ENCODE measurements at regions not wholly inside any gene's neighbourhood (a gene's known extent, or its start where the extent isn't known, plus 50 kb on each side); places are given as distances from the start of the nearest gene placed in this dataset.

DNA sequence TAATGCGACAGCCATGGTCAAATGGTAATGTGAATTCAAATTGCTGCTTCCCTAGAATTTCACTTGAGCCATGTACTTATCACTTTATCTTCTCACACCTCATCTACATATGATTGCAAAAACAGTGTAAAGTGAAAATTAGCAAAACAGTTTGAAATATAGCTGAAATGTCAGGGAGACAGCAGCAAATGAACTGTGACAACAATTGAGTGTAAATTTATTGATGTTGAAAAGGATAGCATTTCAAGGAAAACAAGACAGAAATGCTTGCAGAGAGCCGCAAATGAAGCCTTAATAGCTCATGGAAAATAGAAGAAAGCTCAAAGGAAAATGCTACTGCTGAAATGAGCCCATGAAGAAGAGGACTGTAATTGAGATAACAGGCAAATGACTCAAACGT is 516.2 kb upstream of the POT1 start:
- POLR2A ChIA-PET, result no interaction called here
- no peak for DNase-seq (ENCODE audit: extremely low spot score)
- TF ChIP-seq ELF4 (IDR thresholded peaks at IDR 0.05), result no peak
- TF ChIP-seq, protein P1, sequence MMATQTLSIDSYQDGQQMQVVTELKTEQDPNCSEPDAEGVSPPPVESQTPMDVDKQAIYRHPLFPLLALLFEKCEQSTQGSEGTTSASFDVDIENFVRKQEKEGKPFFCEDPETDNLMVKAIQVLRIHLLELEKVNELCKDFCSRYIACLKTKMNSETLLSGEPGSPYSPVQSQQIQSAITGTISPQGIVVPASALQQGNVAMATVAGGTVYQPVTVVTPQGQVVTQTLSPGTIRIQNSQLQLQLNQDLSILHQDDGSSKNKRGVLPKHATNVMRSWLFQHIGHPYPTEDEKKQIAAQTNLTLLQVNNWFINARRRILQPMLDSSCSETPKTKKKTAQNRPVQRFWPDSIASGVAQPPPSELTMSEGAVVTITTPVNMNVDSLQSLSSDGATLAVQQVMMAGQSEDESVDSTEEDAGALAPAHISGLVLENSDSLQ (IDR thresholded peaks at IDR 0.05), result no peak
- CTCF ChIA-PET, result no interaction called here

DNA sequence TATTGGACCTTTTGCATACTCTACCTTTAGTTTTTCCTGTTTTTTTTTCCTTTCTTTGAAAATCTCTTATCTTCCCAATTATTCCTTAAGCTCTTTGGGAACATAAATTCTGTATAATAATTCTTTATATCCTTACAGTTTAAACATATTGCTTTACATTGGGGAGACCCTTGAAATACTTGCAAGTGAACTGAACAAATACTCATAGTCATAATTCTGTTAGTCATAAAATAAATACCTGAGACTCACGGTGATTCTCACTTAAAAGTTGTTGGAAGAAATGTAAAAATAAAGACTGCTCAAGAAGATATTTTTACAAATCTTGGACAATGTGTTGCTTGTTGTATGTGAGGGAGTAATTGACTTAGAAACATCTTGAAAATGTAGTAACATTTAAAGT is 515.2 kb upstream of the POT1 start:
- no peak for TF ChIP-seq SUZ12 (IDR thresholded peaks at IDR 0.05)
- TF ChIP-seq TARDBP (IDR thresholded peaks at IDR 0.05), result no peak
- no peak for TF ChIP-seq FOXA1 (IDR thresholded peaks at IDR 0.05)
- TF ChIP-seq BHLHE40 (IDR thresholded peaks at IDR 0.05; ENCODE audit: borderline replicate concordance), result no peak
- TF ChIP-seq SP1 (IDR thresholded peaks at IDR 0.05), result no peak
- no peak for TF ChIP-seq HDGF (IDR thresholded peaks at IDR 0.05; ENCODE audit: borderline replicate concordance)
- TF ChIP-seq ZNF384 (IDR thresholded peaks at IDR 0.05), result no peak
- TF ChIP-seq L3MBTL2 (conservative IDR thresholded peaks at IDR 0.05), result no peak
- no peak for TF ChIP-seq ELF4 (IDR thresholded peaks at IDR 0.05)
- TF ChIP-seq FOXK2 (IDR thresholded peaks at IDR 0.05), result no peak
- no peak for TF ChIP-seq NFRKB (IDR thresholded peaks at IDR 0.05)
- TF ChIP-seq CTBP1 (IDR thresholded peaks at IDR 0.05; ENCODE audit: borderline replicate concordance), result no peak
- TF ChIP-seq, protein P1 (IDR thresholded peaks at IDR 0.05), result no peak
- no peak for TF ChIP-seq LEF1 (IDR thresholded peaks at IDR 0.05; ENCODE audit: borderline replicate concordance)
- no peak for TF ChIP-seq ARNT (IDR thresholded peaks at IDR 0.05)
- TF ChIP-seq FOXM1 (IDR thresholded peaks at IDR 0.05; ENCODE audit: borderline replicate concordance), result no peak
- ChIA-PET POLR2A (no interaction called here), CTCF (no interaction called here)
- DNase-seq (ENCODE audit: extremely low spot score), result no peak

DNA sequence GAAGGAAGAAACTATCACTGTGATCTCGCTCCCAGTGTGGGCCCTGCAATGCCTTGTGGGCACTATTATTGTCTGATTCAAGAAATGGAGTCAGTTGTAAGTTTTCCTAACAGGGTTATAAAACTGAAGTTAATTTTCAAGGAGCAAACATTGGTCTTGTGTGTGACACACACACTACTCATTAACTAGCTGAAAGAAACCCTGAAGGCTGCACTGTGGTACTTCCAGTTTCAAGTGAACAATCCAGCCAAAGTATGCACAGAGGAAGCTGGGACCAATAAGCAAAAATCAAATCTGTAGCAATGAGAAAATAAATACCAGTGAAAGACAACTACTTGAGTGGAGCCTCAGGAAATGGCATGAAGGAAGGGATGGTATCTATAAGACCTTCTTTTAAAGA is 506.6 kb upstream of the POT1 start:
- ChIA-PET CTCF (no interaction called here), POLR2A (no interaction called here)
- TF ChIP-seq, protein P1 (IDR thresholded peaks at IDR 0.05), result no peak
- TF ChIP-seq ZNF384 (IDR thresholded peaks at IDR 0.05) (no peak), TARDBP (IDR thresholded peaks at IDR 0.05) (no peak), HDGF (IDR thresholded peaks at IDR 0.05; ENCODE audit: borderline replicate concordance) (no peak), FOXK2 (IDR thresholded peaks at IDR 0.05) (no peak), L3MBTL2 (conservative IDR thresholded peaks at IDR 0.05) (no peak), NFRKB (IDR thresholded peaks at IDR 0.05) (no peak), SUZ12 (IDR thresholded peaks at IDR 0.05) (no peak), ARNT (IDR thresholded peaks at IDR 0.05) (no peak), LEF1 (IDR thresholded peaks at IDR 0.05; ENCODE audit: borderline replicate concordance) (no peak), ELF4 (IDR thresholded peaks at IDR 0.05) (no peak), CTBP1 (IDR thresholded peaks at IDR 0.05; ENCODE audit: borderline replicate concordance) (no peak), BHLHE40 (IDR thresholded peaks at IDR 0.05; ENCODE audit: borderline replicate concordance) (no peak), SP1 (IDR thresholded peaks at IDR 0.05) (no peak), FOXA1 (IDR thresholded peaks at IDR 0.05) (no peak), FOXM1 (IDR thresholded peaks at IDR 0.05; ENCODE audit: borderline replicate concordance) (no peak)

DNA sequence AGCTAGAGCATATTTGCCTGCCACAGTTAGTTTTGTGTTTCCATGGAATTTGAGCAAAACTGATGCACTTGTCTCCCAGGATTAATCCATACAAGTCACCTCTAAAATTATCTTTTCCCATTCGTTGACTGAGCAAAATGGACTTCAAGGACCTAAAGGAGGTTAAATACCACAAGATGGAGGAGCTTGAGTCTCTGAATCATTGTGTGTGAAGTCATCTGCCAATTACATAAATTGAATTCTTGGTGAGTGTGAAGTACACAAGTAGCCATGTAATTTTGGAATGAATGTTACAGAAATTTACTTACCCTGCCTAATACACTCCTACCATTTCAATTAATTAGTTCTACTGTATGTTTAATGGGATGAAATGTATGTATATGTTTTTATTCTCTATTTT is 501.7 kb upstream of the POT1 start:
- no peak for TF ChIP-seq LEF1 (IDR thresholded peaks at IDR 0.05; ENCODE audit: borderline replicate concordance)
- TF ChIP-seq ARNT (IDR thresholded peaks at IDR 0.05), result no peak
- no peak for TF ChIP-seq TARDBP (IDR thresholded peaks at IDR 0.05)
- no peak for TF ChIP-seq FOXA1 (IDR thresholded peaks at IDR 0.05)
- TF ChIP-seq SUZ12 (IDR thresholded peaks at IDR 0.05), result no peak
- DNase-seq (ENCODE audit: extremely low spot score), result no peak
- POLR2A ChIA-PET, result no interaction called here
- CTCF ChIA-PET, result no interaction called here

More for the DNA sequence above, 506.6 kb upstream of the POT1 start:
- DNase-seq (ENCODE audit: extremely low spot score), result no peak

DNA sequence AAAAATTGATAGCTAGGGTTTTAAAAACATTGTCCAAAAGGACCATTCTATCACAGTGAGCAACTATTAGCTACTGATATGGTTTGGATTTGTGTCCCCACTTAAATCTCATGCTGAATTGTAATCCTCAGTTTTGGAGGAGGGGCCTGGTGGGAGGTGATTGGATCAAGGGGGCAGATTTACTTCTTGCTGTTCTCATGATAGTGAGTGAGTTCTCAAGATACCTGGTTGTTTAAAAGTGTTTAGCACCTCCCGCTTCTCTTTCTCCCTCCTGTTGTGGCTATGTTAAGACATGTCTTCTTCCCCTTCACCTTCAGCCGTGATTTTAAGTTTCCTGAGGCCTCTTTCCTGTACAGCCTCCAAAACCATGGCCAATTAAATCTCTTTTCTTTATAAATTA is 500.4 kb upstream of the POT1 start:
- no peak for DNase-seq (ENCODE audit: extremely low spot score)
- ChIA-PET CTCF (interaction anchor here (0.6 kb wide), 1 partner anchor 66 kb away, joined by 3 read pairs; no protein-coding TSS in a partner anchor), POLR2A (no interaction called here)
- TF ChIP-seq CTBP1 (IDR thresholded peaks at IDR 0.05; ENCODE audit: borderline replicate concordance) (no peak), SUZ12 (IDR thresholded peaks at IDR 0.05) (no peak), ELF4 (IDR thresholded peaks at IDR 0.05) (no peak)
- TF ChIP-seq, protein P1 (IDR thresholded peaks at IDR 0.05), result no peak

DNA sequence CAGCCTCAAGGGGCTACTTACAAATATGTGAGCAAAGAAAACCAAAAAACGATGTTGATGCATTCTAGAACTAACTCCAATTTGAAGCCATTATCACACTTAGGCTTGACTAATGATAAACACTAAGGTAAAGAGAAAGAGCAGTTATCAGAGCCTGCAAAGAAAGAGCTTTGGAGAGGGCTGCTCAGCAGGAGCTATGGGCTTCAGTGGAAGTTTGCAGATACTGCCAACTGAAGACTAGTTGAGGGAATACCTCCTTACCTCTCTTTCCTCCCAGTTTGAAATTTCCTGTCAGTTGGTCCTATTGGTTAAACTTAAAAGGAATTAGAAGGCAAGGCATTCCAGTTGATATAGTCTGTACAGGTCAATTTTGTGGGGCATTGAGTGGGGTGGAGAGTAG is 498.1 kb upstream of the POT1 start:
- ChIA-PET POLR2A (no interaction called here), CTCF (no interaction called here)
- no peak for DNase-seq (ENCODE audit: extremely low spot score)
- TF ChIP-seq CTBP1 (IDR thresholded peaks at IDR 0.05; ENCODE audit: borderline replicate concordance), result no peak
- TF ChIP-seq FOXK2 (IDR thresholded peaks at IDR 0.05), result no peak
- no peak for TF ChIP-seq ARNT (IDR thresholded peaks at IDR 0.05)
- TF ChIP-seq ZNF384 (IDR thresholded peaks at IDR 0.05), result no peak
- no peak for TF ChIP-seq HDGF (IDR thresholded peaks at IDR 0.05; ENCODE audit: borderline replicate concordance)
- no peak for TF ChIP-seq TARDBP (IDR thresholded peaks at IDR 0.05)
- no peak for TF ChIP-seq BHLHE40 (IDR thresholded peaks at IDR 0.05; ENCODE audit: borderline replicate concordance)
- no peak for TF ChIP-seq SP1 (IDR thresholded peaks at IDR 0.05)
- no peak for TF ChIP-seq LEF1 (IDR thresholded peaks at IDR 0.05; ENCODE audit: borderline replicate concordance)
- TF ChIP-seq L3MBTL2 (conservative IDR thresholded peaks at IDR 0.05), result no peak
- TF ChIP-seq FOXM1 (IDR thresholded peaks at IDR 0.05; ENCODE audit: borderline replicate concordance), result no peak
- TF ChIP-seq ELF4 (IDR thresholded peaks at IDR 0.05), result no peak
- no peak for TF ChIP-seq NFRKB (IDR thresholded peaks at IDR 0.05)
- no peak for TF ChIP-seq FOXA1 (IDR thresholded peaks at IDR 0.05)
- TF ChIP-seq SUZ12 (IDR thresholded peaks at IDR 0.05), result no peak
- TF ChIP-seq, protein P1 (IDR thresholded peaks at IDR 0.05), result no peak

Measured in HEK293T (cell line).